Fibroblast of skin of left quadriceps (primary cell): ENCODE measurements at regions not wholly inside any gene's neighbourhood (a gene's known extent, or its start where the extent isn't known, plus 50 kb on each side); places are given as distances from the start of the nearest gene placed in this dataset.

ENCODE experiments used
- DNase-seq, 2 experiments: peaks; one replicate each; pipeline ENCODE4 v3.0.0-alpha.2; 2013; ENCODE audit warnings: low read depth in 2 of 2

GRCh38 chr2:107024269-107024668, 138.3 kb upstream of the ST6GAL2 start:
- DNase-seq = no peak

DNA sequence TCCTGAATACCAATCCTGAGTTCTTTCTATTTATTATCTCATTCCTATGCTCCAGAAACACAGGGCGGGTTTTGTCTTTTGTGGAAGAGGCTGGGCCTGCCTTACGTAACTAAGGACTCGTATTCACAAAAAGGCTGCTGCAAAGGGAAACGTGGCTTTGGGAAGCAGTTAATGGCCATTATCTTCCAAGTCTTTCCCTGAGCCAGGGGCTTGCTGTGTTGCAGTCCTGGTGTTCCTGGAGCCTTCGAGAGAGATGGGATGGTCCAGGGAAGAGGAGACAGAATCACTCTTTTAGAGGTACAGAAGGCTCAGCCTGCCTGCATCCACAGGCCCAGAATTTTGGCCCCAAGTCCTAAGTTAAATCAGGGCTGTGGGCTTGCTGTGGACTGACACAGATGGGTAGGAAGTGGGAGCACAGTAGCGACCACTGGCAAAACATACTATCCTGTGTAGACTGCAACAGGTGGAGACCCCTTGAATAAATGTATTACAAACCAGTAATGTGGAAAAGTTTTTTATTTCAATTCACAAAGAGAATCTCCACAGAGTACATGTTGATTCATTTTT, 139.4 kb upstream of the ST6GAL2 start:
- no peak for DNase-seq

GRCh38 chr2:107025869-107026380, 140.0 kb upstream of the ST6GAL2 start:
- DNase-seq = peak in 1 of 2 experiments; percentile 33

DNA sequence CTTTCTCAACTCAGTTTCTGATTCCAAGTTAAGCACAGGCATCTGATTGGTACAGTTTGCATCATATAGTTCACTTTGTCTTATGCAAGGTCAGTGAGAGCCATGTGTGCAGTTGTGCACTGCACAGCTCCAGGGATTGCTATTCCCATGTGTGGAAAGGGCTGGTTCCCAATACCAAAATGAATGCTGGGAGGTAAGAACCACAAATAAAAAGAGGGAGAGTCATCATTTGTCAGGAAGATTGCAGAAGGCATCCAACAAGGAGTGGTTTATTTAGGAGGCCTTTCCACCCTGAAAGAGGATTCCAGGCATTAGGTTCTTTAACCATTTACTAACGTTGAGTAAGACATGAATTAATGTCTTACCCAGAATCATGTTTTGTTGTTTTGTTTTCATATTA, 141.2 kb upstream of the ST6GAL2 start:
- no peak for DNase-seq

DNA sequence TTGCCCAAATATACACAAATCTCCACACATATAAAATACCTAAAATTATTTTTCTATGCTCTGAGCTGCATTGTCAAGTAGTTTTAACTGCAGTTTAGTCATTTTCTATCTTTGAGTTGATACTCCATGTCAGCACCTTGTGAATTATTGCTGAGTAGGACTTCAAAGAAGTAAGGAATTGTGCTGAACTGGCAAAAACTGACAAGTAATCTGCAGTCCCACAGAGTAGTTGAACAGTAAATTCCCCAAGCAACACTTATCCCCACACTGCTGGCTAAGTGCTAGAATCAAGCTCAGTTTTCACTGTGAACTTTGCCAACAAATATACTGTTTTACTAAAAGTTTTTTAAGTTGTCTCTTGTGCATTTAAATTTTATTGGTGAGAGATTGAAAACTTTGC, 141.8 kb upstream of the ST6GAL2 start:
- DNase-seq = peak in 1 of 2 experiments; percentile 21

- DNase-seq = no peak
Measured at GRCh38 chr2:107028661-107029060, 142.7 kb upstream of the ST6GAL2 start.

- no peak for DNase-seq
Measured at GRCh38 chr2:107036293-107036692, 150.3 kb upstream of the ST6GAL2 start.

DNA sequence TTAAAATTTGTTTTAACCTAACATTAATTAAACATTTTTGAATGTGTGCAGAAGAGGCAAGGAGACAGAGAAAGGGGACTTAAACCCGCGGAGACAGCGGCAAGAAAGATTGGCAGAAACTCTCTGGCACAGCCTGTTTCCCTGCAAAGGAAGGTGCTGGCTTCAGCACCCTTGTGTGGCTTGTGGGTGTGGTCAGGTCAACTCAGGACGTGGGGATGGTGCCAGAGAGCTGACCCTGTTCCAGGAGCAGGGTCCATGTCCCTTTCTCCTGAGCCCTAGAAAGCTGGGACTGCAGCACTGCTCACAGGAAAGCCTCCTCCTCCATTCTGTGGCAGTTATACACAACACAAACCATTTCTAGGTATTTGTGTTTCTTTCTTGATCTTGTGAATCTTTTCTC, 176.2 kb upstream of the ST6GAL2 start:
- no peak for DNase-seq

- DNase-seq = no peak
Measured at GRCh38 chr2:107062599-107063220, 176.7 kb upstream of the ST6GAL2 start.

DNA sequence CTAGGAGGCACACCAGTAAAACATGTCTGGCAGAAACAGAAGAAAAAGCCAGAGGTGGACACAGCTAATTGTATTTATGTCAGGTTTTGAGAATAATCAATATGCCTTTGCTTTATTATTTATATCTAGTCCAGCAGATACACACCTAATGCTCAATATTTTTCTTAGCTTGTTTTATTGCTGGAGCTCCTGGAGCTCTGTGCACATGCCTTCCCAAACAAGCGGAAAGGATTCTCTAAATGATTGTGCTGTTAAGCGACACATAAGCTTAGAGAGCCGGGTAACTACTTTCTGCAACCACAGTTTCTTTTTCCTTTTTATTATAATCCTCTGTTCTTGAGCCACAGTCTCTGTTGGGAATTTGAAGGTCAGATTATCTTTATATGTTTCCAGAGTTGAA, 177.3 kb upstream of the ST6GAL2 start:
- DNase-seq = no peak

GRCh38 chr2:107064750-107065149, 178.8 kb upstream of the ST6GAL2 start:
- DNase-seq = no peak

DNA sequence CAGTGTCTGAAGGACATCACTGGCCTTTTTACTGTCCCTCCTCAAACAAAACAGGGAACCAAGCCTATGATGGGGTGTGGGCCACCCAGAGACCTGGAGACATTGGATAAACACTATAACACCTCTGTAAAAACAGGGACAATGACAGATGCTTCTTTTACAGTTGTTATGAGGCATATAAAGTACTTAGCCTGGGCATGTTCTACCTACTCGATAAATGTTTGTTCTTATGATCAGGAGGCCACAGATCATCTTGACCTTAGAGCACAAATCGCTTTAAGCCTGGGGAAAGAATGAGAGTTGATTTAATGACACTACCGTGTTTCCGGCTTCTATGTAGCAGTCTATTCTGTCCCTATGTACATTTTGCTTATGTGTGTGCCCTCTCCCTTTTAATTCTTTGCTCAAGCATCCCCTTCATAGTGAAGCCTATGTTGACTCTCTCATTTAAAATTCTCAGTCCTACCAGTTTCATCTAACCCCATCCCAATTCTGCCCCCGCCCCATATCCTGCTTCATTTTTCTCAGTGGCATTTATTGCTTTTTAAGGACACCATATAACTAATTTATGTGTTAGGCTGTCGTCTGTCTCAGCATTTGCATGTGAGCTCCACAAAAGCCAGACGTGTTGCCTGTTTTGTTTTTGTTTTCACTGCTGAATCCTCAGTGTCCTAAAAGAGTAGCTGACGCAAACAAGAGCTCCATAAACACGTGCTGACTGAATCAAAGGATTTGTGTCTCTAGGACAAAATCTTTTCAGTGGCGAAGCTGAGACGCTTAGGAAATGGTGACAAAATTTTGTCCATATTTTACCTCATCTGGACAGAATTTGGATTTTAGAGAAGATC, 182.3 kb upstream of the ST6GAL2 start:
- no peak for DNase-seq

DNA sequence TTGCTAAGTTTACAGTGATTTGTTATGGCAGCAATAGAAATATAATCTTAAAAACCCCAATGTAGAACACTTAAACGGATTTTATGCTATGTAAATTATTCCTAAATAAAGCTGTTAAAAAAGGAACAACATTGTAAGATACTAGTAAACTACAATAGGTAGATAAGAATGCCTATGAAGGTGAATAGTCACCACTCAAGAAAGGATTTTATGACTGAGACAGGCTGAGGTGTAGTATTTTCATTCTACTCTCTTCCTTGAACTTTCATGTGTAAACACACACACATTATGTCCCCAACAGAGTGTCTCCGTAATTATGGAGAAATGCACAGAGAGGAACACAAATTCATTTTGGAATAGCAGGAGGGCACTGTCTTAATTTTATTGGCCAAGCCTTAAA, 183.9 kb upstream of the ST6GAL2 start:
- DNase-seq = no peak

DNA sequence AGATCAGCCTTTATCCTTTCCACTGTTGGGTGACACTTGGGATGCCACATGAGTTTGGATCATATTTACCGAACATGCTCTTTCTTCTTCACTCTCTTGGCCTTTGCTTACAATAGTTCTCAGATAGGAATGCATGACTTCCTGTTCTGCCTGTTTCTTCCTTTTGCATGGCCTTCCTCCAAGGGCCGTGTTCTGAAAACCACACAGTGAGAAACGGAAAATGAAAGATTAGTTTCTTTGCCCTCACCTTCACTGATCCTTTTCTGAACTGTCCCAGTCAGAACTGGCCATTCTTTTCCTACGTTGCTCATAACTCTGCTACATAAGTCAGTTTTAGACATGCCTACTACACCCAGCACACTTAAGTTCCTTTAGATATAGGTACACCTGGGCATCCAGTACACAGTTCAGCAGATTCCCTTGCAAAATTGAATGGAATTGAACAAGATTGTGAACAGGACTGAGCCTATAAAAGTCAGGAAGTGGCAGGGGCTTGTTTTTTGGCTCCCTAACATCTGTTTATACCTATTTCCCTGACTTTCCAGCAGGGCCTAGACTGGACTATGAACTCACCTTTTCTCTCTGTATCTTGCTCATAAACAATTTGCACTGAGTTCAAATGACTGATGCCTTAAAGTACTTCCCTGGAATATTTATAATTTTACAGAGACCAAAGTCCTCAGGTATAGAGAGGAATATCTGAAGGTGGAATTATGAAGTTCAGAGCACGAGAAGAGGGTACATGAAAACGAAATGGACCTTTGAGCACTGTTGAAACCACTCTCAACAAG, 186.4 kb upstream of the ST6GAL2 start:
- no peak for DNase-seq

GRCh38 chr2:107078584-107078983, 192.6 kb upstream of the ST6GAL2 start:
- no peak for DNase-seq

GRCh38 chr2:107086497-107086896, 200.5 kb upstream of the ST6GAL2 start:
- no peak for DNase-seq

- DNase-seq = no peak
Measured at GRCh38 chr2:107088156-107088555, 202.2 kb upstream of the ST6GAL2 start.

- DNase-seq = peak; percentile 44 to 52
Measured at GRCh38 chr2:107091163-107091864, 205.3 kb upstream of the ST6GAL2 start.

DNA sequence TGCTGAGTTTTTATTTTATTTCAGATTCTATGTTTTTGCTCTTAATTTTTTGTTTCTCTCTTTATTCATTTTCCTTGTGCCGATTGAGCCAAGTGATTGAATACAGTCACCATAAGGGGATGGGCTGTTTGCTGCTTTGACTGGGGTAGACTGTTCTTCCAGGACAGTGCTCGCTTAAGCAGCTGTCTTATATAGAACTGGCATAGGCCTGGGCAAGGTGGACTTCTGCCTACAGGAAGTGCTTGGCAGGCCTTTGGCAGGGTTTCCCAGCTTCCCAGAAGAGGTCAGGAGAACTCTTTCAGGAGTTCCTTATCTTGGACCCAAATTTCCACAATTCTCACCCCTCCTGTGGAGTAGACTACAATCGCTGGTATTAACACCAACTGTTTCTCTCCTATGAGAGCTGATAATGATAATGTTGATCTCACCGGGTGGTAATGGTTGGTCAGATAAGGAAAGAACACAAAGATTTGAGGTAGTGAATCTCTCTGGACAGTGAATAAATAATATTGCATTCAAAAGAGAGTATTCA, 207.5 kb upstream of the ST6GAL2 start:
- DNase-seq = no peak

DNA sequence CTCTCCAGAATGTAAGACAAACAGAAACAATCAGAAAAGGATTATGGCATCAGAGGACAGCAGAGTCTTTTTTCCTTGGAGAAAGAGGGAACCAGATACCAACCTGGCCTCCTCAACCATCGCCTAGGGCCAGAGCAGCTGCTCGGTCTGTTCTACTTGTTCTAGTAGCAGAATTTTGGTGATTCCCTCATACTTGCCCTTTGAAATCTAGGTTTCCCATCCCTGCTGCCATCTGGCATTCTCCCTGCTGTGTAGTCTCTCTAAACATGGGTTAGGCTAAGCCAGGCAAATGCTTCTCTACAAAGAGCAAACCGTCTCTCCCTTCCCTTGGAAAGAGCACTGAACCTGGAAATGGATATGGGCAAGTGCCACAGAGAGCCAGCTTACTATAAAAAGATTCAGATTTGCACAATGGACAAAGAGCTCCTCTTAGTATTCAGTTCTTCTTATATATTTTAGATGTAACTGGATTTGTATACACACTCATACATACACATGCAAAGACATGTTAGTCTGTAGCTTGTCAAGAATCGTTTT, 208.6 kb upstream of the ST6GAL2 start:
- DNase-seq = no peak

DNA sequence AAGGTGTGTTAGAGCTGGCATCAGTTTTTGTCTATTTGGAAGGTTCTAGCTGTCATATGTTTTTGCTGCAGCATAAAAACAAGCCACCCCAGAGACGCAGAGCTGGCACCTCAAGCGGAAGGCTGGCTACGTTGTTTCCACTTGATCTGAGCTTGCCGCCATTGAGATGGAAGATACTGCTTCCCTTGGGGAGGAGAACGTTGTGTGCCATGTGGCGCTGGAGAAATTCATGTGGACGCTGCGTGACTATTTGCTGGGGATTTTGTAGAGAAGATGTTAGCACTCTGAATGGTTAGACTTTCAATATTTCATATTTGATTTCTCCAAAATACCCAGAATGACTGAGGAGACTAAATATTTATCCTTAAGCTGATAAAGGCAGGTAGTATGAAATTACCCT, 216.2 kb upstream of the ST6GAL2 start:
- no peak for DNase-seq
